ENCODE measurements at regions not wholly inside any gene's neighbourhood (a gene's known extent, or its start where the extent isn't known, plus 50 kb on each side); places are given as distances from the start of the nearest gene placed in this dataset.

- H3K4me2 ChIP-seq (ENCODE audit: extremely low read depth, insufficient read depth, low read length): no peak overlapping the region
- H3K9ac ChIP-seq (ENCODE audit: insufficient read depth, low read length): no peak overlapping the region
- TF ChIP-seq CTCF (conservative IDR thresholded peaks at IDR 0.05 in 1 of 2, IDR thresholded peaks at IDR 0.05 in 1 of 2; ENCODE audit: low read depth in 1 of 2, low read length in 2 of 2): no peak
- TF ChIP-seq EZH2 (IDR thresholded peaks at IDR 0.05; ENCODE audit: low read length, missing control alignments): no peak
- no peaks in the 10 kb centered on the region for H3K9me3 ChIP-seq (ENCODE audit: control insufficient read depth, insufficient read depth, low read depth, low read length)
- H3K79me2 ChIP-seq (ENCODE audit: control insufficient read depth, insufficient read depth, low read length): no peaks in the 10 kb centered on the region
- no peaks in the 10 kb centered on the region for H3K4me1 ChIP-seq (ENCODE audit: control insufficient read depth, extremely low read depth, insufficient read depth, low read length)
- no peak overlapping the region for H3K4me3 ChIP-seq (replicated peaks in 1 of 4; ENCODE audit: control extremely low read depth in 1 of 4, insufficient read depth in 1 of 4, low read depth in 3 of 4, low read length in 4 of 4)
- H2AFZ ChIP-seq (ENCODE audit: low read length): no peak overlapping the region
- no peak for DNase-seq (ENCODE audit: low read depth in 2 of 2)
- H4K20me1 ChIP-seq (ENCODE audit: control insufficient read depth, extremely low read depth, insufficient read depth, low read length): no peaks in the 10 kb centered on the region
- no peaks in the 10 kb centered on the region for H3K36me3 ChIP-seq (ENCODE audit: control insufficient read depth, insufficient read depth, low read length)
- no peak overlapping the region for H3K27ac ChIP-seq (ENCODE audit: insufficient read depth, low read length)
- H3K27me3 ChIP-seq (ENCODE audit: control insufficient read depth, insufficient read depth, low read length): no peaks in the 10 kb centered on the region
These were observed 465.1 kb downstream of the GALR1 start for GRCh38 chr18:77714716-77715115.

GRCh38 chr18:77716282-77716681, 466.6 kb downstream of the GALR1 start:
- H2AFZ ChIP-seq (ENCODE audit: low read length): no peak overlapping the region
- H3K9me3 ChIP-seq (ENCODE audit: control insufficient read depth, insufficient read depth, low read depth, low read length): no peaks in the 10 kb centered on the region
- no peak overlapping the region for H3K27ac ChIP-seq (ENCODE audit: insufficient read depth, low read length)
- no peak for DNase-seq (ENCODE audit: low read depth in 2 of 2)
- TF ChIP-seq CTCF (conservative IDR thresholded peaks at IDR 0.05 in 1 of 2, IDR thresholded peaks at IDR 0.05 in 1 of 2; ENCODE audit: low read depth in 1 of 2, low read length in 2 of 2) (no peak), EZH2 (IDR thresholded peaks at IDR 0.05; ENCODE audit: low read length, missing control alignments) (no peak)
- H3K9ac ChIP-seq (ENCODE audit: insufficient read depth, low read length): no peak overlapping the region
- no peak overlapping the region for H3K4me2 ChIP-seq (ENCODE audit: extremely low read depth, insufficient read depth, low read length)
- H4K20me1 ChIP-seq (ENCODE audit: control insufficient read depth, extremely low read depth, insufficient read depth, low read length): no peaks in the 10 kb centered on the region
- H3K27me3 ChIP-seq (ENCODE audit: control insufficient read depth, insufficient read depth, low read length): no peaks in the 10 kb centered on the region
- no peak overlapping the region for H3K4me3 ChIP-seq (replicated peaks in 1 of 4; ENCODE audit: control extremely low read depth in 1 of 4, insufficient read depth in 1 of 4, low read depth in 3 of 4, low read length in 4 of 4)
- H3K4me1 ChIP-seq (ENCODE audit: control insufficient read depth, extremely low read depth, insufficient read depth, low read length): no peaks in the 10 kb centered on the region
- no peaks in the 10 kb centered on the region for H3K36me3 ChIP-seq (ENCODE audit: control insufficient read depth, insufficient read depth, low read length)
- H3K79me2 ChIP-seq (ENCODE audit: control insufficient read depth, insufficient read depth, low read length): no peaks in the 10 kb centered on the region

GRCh38 chr18:77733292-77733903, 483.8 kb downstream of the GALR1 start:
- Histone ChIP-seq H4K20me1 (ENCODE audit: control insufficient read depth, extremely low read depth, insufficient read depth, low read length) (no peaks in the 10 kb centered on the region), H2AFZ (ENCODE audit: low read length) (no peak overlapping the region), H3K27me3 (ENCODE audit: control insufficient read depth, insufficient read depth, low read length) (no peaks in the 10 kb centered on the region), H3K4me1 (ENCODE audit: control insufficient read depth, extremely low read depth, insufficient read depth, low read length) (no peaks in the 10 kb centered on the region), H3K79me2 (ENCODE audit: control insufficient read depth, insufficient read depth, low read length) (no peaks in the 10 kb centered on the region), H3K4me2 (ENCODE audit: extremely low read depth, insufficient read depth, low read length) (no peak overlapping the region), H3K9ac (ENCODE audit: insufficient read depth, low read length) (no peak overlapping the region), H3K36me3 (ENCODE audit: control insufficient read depth, insufficient read depth, low read length) (no peaks in the 10 kb centered on the region), H3K27ac (ENCODE audit: insufficient read depth, low read length) (no peak overlapping the region), H3K4me3 (replicated peaks in 1 of 4; ENCODE audit: control extremely low read depth in 1 of 4, insufficient read depth in 1 of 4, low read depth in 3 of 4, low read length in 4 of 4) (no peak overlapping the region), H3K9me3 (ENCODE audit: control insufficient read depth, insufficient read depth, low read depth, low read length) (no peaks in the 10 kb centered on the region)
- no peak for TF ChIP-seq CTCF (conservative IDR thresholded peaks at IDR 0.05 in 1 of 2, IDR thresholded peaks at IDR 0.05 in 1 of 2; ENCODE audit: low read depth in 1 of 2, low read length in 2 of 2)
- TF ChIP-seq EZH2 (IDR thresholded peaks at IDR 0.05; ENCODE audit: low read length, missing control alignments): no peak
- DNase-seq (ENCODE audit: low read depth in 2 of 2): no peak

Measured in fibroblast of lung (primary cell).